G401 (cell line): ENCODE measurements at regions not wholly inside any gene's neighbourhood (a gene's known extent, or its start where the extent isn't known, plus 50 kb on each side); places are given as distances from the start of the nearest gene placed in this dataset.
A peak's percentile ranks its signal among the peaks of the same experiment; 100 is the strongest.
"Not testable (repeated sequence)": the region's sequence is repeated elsewhere in the genome, so short reads cannot be mapped to it uniquely, and the experiment has no call there.

Source experiments
- DNase-seq: peaks from one replicate; pipeline ENCODE4 v3.0.0-alpha.2; 2015; ENCODE audit warnings: low spot score
- in situ Hi-C: cut with HindIII; loops from 2 replicates; pipeline ENCODE4 v1.10.0; 2016; ENCODE audit warnings: low sequenced_read_pairs, mixed read lengths

GRCh38 chr15:31499953-31500765 is 173.5 kb downstream of the KLF13 start:
- DNase-seq: no peak
- in situ Hi-C loops: loop anchor here (25.0 kb wide), 1 partner anchor 288 kb away; no protein-coding TSS in a partner anchor

GRCh38 chr15:31500766-31501449 is 174.3 kb downstream of the KLF13 start:
- in situ Hi-C loops: no loop called here
- no peak for DNase-seq

GRCh38 chr15:31501536-31502157 is 175.0 kb downstream of the KLF13 start:
- in situ Hi-C loops: no loop called here
- no peak for DNase-seq

GRCh38 chr15:31502541-31503229 is 176.1 kb downstream of the KLF13 start:
- in situ Hi-C loops: no loop called here

GRCh38 chr15:31503256-31503655 is 176.6 kb downstream of the KLF13 start:
- in situ Hi-C loops: no loop called here
- DNase-seq: no peak

More at GRCh38 chr15:31502541-31503229, 176.1 kb downstream of the KLF13 start:
- no peak for DNase-seq

- in situ Hi-C loops: no loop called here
Measured at GRCh38 chr15:31503758-31504461, 177.3 kb downstream of the KLF13 start.

GRCh38 chr15:31504462-31504839 is 177.8 kb downstream of the KLF13 start:
- in situ Hi-C loops: no loop called here
- DNase-seq: peak; percentile 10

More at GRCh38 chr15:31503758-31504461, 177.3 kb downstream of the KLF13 start:
- DNase-seq: no peak

GRCh38 chr15:31507573-31507972 is 180.9 kb downstream of the KLF13 start:
- DNase-seq, in situ Hi-C loops: not testable (repeated sequence)

GRCh38 chr15:31508656-31509055 is 182.0 kb downstream of the KLF13 start:
- DNase-seq: no peak
- in situ Hi-C loops: no loop called here

GRCh38 chr15:31510057-31510456 is 183.4 kb downstream of the KLF13 start:
- in situ Hi-C loops: no loop called here
- peak; percentile 25 for DNase-seq

- in situ Hi-C loops: no loop called here
- DNase-seq: no peak
Measured at GRCh38 chr15:31511707-31512310, 185.2 kb downstream of the KLF13 start.

- DNase-seq: no peak
- in situ Hi-C loops: no loop called here
Measured at GRCh38 chr15:31513178-31513577, 186.5 kb downstream of the KLF13 start.

- no peak for DNase-seq
- in situ Hi-C loops: no loop called here
Measured at GRCh38 chr15:31516440-31516839, 189.8 kb downstream of the KLF13 start.

GRCh38 chr15:31516874-31517273 is 190.2 kb downstream of the KLF13 start:
- in situ Hi-C loops: no loop called here
- no peak for DNase-seq

- in situ Hi-C loops: no loop called here
- no peak for DNase-seq
Measured at GRCh38 chr15:31517711-31518110, 191.1 kb downstream of the KLF13 start.

- in situ Hi-C loops: no loop called here
- no peak for DNase-seq
Measured at GRCh38 chr15:31522028-31522427, 195.4 kb downstream of the KLF13 start.

- in situ Hi-C loops: no loop called here
- DNase-seq: no peak
Measured at GRCh38 chr15:31523027-31523654, 196.5 kb downstream of the KLF13 start.

GRCh38 chr15:31523655-31524049 is 197.0 kb downstream of the KLF13 start:
- in situ Hi-C loops: no loop called here
- DNase-seq: no peak
